HG02623 (cell line): ENCODE measurements at regions not wholly inside any gene's neighbourhood (a gene's known extent, or its start where the extent isn't known, plus 50 kb on each side); places are given as distances from the start of the nearest gene placed in this dataset.
"Not testable (repeated sequence)": the region's sequence is repeated elsewhere in the genome, so short reads cannot be mapped to it uniquely, and the experiment has no call there.

Experiments used
- ATAC-seq: cut with Tn5 transposase; IDR thresholded peaks from one replicate; pipeline ENCODE4 v1.9.1; 2021; ENCODE audit warnings: moderate library complexity; ENCODE audit not compliant: unreplicated experiment

- ATAC-seq: no peak
Observed at GRCh38 chr11:127800989-127801688, 786.2 kb downstream of the ETS1 start.

GRCh38 chr11:127795326-127795725, 792.0 kb downstream of the ETS1 start:
- ATAC-seq: no peak

DNA sequence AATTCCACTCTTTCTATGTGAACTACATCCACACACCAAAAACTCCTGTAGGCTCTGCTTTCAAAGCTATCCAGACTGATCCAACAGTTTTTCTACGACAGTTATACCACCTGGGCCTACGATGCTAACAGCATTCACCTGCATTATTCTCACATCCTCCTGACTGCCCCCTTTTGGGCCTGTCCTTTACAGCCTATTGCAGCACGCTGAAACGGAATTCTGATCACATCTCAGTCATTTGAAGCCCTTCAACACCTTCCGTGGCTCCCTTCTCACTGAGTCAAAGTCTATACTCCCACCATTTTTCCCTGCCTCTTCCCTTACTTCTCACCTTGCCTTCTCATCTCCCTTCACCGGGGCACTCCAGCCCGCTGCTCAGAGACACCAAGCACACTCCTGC, 791.3 kb upstream of the KIRREL3 start:
- no peak for ATAC-seq

- no peak for ATAC-seq
Observed at GRCh38 chr11:127790592-127790991, 790.0 kb upstream of the KIRREL3 start.

- ATAC-seq: no peak
Observed at GRCh38 chr11:127789927-127790326, 789.4 kb upstream of the KIRREL3 start.

DNA sequence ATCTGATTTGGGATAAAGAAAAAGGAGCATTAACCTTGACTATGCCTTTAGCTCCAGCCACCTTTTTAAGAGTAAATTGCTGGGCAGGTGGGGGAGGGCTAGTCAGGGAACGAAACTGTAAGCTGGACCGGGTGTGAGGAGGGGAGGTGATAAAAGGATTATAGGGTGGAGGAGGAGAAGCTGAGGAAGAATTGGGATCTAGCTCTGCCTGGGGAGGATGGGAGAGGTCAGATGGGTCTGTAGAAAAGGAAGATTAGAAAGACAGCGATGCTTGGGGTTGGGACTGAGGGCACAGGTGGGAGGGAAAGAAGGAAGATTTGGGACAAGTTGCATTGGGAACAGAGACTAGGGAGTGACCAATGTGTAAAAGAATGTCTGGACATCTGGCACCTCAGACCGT, 772.4 kb upstream of the KIRREL3 start:
- ATAC-seq: not testable (repeated sequence)

GRCh38 chr11:127768931-127769330, 768.4 kb upstream of the KIRREL3 start:
- not testable (repeated sequence) for ATAC-seq

GRCh38 chr11:127766734-127767133, 766.2 kb upstream of the KIRREL3 start:
- no peak for ATAC-seq

DNA sequence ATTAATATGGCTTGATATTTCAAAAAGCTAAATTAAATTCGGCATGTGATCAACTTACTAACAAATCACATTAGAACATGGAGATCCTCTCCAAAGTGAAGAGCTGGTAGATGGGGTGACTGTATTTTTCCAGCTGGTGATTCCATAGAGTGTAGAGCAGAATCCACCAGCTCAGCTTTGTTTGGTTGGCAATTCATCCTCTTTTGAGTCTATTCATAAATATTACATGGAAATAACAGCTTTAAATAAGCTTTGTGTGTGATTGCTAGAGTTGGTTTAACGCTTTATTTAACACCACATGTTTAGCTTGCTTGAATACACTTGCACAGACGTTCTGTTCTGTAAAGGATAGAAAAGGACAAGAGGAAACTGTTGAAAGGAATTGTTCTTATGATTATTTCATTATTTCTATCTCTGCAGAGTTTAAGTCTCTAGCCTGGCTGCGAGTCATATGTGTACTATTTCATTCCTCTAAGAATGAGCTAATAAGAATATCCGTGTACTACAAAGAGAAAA, 738.3 kb upstream of the KIRREL3 start:
- no peak for ATAC-seq

DNA sequence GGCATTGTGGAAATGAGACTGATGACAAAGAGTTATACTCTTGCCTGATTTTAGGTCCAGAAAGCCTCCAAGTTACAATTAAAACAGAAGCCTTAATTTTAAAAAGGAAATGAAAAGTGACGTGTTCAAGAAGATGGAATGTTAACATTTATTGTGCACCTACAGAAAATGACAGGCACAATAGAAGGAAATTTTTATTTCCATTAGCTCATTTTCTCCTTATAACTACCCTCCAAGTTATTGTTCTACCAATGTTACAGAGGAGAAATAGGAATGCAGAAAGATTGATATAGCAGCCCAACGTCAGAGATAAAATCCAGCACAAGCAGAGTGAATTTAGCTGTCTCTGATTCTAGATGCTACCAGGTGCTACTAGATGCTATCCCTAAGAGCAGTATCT, 736.9 kb upstream of the KIRREL3 start:
- ATAC-seq: no peak

GRCh38 chr11:127733552-127733951, 733.0 kb upstream of the KIRREL3 start:
- no peak for ATAC-seq

- no peak for ATAC-seq
Observed at GRCh38 chr11:127726367-127726766, 725.8 kb upstream of the KIRREL3 start.

DNA sequence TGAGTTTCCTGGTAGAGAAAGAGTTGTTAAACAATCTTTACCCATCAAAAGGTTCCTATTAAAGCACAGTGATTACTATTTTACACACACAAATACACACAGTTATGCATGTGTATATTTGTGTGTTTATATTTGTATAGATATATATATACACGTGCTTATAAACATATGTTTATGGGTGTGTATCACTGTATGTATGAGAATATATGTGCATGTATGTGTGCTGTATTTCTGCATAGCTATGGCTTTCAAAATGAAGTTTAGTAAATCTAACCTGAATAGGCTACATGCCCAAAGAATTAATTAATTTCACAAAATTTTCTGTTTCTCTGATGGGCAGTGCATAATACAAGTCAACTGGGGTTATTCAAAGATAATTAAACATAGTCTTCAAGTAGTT, 723.1 kb upstream of the KIRREL3 start:
- ATAC-seq: no peak

GRCh38 chr11:127713226-127713625, 712.7 kb upstream of the KIRREL3 start:
- ATAC-seq: no peak

GRCh38 chr11:127711748-127712147, 711.2 kb upstream of the KIRREL3 start:
- ATAC-seq: no peak

DNA sequence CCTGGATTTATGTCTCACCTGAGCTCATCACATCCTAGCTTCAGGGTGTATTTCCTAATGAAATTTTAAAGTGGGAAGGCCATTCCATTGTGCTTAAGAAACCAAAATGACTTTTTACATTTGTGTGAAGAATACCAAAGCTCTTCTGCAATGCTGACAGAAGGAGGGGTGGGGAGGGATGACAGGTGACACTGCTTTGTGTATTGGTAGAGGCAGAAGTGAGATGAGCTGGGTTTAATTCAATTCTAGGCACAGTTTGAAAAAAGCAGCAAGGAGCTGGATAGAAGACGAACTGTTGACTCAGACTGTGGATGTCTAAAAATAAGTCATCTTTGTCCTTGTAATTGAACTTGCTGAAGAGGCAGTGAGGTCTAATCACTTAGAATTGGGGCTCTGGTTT, 710.3 kb upstream of the KIRREL3 start:
- no peak for ATAC-seq

DNA sequence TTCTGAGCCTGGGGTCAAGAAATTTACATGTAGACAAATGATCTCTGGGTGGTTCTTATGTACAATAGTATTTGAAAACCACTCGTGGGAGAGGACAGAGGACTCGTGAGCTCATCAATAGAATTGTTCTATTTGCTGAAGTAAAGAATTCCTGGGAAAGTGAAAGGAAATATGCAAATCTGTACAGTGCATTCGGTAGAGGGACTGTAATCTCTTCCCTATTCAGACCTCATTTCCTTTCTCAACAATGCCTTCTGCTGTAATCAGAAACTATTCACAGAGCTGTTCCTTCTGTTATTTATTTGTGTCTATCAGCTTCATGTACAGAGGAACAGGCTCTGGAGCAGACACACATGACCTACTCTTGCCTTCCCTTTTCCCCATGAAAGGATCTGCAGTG, 709.4 kb upstream of the KIRREL3 start:
- no peak for ATAC-seq

GRCh38 chr11:127693686-127694085, 693.1 kb upstream of the KIRREL3 start:
- ATAC-seq: no peak

GRCh38 chr11:127683321-127683720, 682.8 kb upstream of the KIRREL3 start:
- ATAC-seq: no peak

DNA sequence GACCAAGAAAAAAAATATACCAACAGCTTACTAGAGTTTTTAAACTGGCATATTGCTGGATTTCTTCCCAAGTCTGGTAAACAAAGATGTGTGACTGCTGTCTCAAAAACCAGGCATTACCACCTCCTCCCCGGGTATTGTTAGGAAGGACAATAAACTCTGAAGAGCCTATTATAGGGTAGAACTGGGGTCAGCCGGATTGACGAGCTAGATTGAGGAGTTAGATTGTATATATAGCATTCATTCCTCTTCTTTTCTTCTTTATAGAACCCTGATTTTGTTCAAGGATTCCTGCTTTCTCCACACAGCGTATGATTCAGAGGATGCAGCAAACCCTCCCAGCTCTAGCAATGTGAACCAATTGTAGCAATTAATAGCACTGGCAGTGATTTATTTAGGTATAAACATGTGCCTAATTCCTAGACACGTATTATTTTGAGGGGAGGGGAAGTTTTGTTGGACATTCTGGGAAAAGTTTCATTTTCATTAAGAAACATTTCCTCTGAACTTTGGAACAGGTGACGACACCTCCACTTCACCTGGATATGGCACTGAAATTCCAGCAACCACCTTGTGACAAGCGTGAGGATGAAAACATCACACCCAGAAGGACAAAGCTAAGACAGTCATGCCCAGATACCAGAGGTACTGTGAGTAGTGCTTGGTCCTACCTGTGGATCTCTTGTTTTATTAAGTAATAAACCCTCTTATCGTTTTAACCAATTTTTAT, 679.4 kb upstream of the KIRREL3 start:
- ATAC-seq: no peak

DNA sequence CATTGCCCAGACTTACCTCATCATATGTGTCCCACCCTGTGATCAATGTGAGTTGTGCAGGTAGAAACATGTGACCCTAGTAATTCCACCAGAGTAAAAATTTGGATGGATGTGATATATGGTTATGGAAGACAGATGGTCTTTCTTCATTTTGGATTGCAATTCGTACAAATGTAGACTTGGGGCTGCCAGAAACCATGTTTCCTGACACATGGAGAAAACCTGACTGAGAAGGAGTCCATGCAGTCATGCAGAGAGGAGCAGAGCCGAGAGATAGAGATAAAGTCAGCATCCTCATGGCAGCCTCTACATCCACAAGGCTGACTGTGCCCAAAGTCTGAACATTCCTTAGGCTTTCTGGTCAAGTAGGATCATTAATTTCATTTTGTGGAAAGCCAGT, 678.1 kb upstream of the KIRREL3 start:
- ATAC-seq: no peak

DNA sequence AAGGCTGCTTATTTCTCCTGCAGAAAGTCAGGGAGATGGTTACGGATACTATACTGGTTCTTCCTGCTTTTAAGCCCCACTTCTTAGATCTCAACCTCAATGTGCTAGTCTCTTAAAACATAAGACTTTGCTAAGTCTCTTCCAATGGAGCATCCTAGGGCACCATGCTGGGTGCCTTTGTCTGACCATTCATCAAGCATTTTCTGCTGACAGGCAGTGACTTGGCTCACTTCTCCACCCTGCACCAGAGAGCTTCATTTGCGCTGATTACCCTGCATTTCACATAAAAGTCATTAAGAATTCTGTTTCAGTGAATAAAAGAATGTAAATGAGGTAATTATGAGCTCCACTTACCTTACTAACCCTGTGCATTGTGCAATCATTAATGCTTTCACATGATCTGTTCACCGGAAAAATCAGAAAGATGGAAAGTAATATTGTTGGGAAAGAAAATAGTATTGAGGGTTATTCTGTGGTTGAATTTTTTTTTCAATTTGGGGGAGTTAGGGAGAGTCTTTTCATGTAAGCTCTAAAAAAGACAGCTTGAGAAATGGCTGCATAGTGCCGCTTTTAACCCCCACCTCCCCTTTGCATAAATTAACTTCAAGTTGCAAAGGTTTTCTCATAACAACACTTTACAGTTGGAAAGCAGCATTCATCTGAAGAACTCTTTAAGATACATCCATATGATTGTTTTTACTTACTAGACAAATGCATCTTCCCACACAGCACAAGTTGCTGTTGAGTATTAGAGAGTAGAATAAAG, 677.3 kb upstream of the KIRREL3 start:
- no peak for ATAC-seq
